GM18511 (cell line): ENCODE measurements at regions not wholly inside any gene's neighbourhood (a gene's known extent, or its start where the extent isn't known, plus 50 kb on each side); places are given as distances from the start of the nearest gene placed in this dataset.

Experiments used
- ATAC-seq: cut with Tn5 transposase; IDR thresholded peaks from one replicate; pipeline ENCODE4 v1.9.1; 2021; ENCODE audit warnings: mild to moderate bottlenecking, moderate library complexity; ENCODE audit not compliant: unreplicated experiment

DNA sequence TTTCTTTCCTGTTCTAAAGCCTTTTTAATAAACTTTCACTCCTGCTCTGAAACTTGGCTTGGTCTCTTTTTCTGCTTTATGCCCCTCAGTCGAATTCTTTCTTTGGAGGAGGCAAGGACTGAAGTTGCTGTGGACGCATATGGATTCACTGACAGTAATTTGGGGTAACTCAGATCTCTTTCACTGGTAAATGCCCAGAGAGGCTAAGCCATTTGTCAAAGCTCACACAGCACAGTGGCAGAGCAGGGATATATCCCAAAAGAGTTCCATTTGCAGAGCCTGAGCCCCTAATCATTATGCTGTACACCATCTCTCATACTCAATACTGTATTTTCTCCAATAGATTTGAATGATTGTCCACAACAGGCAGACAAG is 72.3 kb upstream of the GALNT15 start:
- ATAC-seq, result no peak

DNA sequence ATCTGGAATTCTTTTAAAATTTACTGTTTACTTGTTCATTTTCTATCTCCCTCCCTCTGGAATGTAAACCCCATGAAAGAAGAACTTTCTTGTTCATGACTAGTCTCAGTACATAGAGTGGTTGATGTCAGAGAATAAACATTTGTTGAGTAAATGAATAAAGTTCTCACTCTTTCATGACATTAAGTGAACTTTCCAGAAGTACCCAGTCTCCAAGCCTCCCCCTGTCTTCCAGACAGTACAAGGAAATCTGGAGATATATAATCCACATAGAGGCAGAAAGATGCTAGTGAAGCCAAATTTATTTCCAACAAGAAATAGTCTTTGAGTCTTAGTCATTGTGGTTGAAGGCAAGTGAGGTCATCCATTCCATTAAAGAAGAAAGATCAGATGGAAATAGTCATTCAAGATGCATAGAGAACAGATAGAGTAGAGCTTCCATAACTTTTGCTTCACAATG is 71.5 kb upstream of the GALNT15 start:
- ATAC-seq, result no peak

DNA sequence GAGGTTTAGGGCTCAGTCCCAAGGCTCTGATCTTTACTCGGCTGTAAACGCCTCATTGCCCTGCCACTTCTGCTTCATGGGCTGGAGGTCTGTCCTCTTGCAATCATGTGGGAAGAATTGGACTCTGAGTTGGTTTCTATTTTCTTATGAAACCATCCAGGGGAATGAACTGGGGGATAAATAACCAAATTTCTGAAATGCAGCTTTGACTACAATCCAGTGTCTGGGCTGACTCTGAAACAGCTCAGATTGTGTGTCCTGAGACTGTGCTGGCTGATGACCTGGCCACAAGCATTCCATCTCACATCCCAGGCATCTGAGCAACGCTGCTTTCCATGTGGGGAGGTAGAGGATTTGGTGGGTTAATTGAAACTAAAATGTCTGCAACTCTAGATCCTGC is 71.0 kb upstream of the GALNT15 start:
- ATAC-seq, result no peak

DNA sequence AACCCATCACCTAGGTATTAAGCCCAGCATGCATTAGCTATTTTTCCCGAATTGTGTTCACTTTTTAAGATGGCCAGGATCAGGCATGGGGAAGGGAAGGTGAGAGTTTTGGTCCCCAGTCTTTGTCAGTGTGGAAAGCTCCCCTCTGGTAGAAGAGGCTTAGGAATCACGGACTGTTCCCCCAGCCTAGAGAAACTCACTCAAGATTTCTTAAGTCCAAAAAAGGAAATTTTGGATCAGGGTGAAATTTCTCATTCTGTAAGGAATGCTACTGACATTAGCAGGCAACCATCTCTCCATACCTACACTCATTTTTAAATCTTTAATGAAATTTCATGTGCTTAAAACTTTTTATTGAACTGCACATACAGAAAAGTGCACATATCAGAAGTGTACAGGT is 70.3 kb upstream of the GALNT15 start:
- no peak for ATAC-seq

DNA sequence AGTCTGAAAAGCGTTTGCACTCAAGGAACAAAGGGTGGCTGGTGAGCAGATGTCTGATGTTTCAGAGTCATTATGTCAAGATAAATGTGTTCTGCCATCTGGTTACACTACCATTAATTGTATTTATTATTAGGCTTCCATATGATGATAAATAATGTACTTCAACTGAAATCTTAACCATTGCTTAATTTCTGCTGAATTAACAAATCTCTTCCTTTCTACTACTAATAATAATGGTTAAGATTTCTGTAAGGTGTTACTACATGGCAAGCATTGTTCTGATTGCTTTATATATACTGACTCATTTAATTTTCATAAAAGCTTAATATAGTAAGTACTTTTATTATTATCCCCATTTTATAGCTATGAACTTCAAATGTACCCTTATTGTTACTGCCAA is 68.4 kb upstream of the GALNT15 start:
- ATAC-seq, result no peak

DNA sequence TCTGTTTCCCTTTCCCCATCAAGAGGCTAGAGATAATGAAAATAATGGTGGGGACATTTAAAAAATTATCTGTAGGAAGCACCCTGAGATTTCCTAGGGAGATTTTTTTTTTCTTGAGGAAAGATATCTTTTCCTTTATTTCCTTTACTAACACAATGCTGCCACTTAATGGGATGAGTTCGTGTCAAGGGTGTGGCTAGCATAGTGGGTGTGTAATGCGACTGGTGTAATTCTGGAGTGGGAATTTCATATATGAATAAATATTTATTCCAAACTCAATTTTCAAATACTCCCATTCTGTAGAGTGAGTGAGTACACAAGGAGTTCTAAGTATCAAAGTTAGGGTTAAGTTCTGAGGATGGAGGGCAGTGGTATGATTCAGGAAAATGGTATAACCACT is 66.1 kb upstream of the GALNT15 start:
- ATAC-seq, result no peak

DNA sequence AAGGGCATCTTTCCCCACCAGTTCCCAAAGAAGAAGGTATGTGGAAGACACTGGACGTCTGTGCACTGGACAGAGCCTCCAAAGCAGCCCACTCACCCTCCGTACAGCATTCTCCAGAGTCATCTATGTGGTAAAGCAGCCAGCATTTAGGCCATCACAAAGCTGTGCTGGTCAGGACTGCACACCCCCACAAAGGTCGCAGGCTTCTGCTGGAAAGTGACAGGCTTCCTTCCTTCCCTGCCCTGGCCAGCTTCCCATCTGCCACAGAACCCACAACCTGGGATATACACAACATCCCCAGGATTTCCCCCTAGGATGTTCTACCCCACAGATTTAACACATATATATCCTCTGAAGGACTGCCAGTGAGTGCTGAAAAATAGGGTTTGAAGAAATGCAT is 64.6 kb upstream of the GALNT15 start:
- no peak for ATAC-seq

DNA sequence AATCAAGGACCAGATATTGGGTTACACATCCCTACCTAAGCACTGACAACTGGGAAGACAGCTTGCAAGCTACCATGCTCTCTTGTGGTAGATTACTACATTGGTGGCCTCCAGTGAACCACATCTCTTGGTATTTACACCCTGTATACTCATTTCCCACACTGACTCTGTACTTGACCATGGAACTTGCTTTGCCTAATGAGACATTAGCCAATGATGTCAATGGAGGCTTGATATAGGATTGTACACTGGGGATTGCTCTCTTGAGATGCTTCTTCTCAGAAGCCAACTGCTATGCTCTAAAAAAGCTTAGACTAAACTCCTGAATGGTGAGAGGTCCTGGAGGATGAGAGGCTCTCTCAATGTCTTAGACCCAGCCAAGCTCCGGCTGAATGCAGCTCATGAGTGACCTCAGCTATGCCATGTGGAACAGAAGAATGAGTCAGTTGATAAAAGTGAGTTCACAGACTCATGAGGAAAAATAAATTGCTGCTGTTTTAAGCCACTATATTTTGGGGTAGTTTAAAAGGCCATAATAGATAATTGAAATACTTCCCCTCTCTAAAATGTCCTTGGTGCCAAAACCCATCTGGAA is 61.5 kb upstream of the GALNT15 start:
- ATAC-seq, result no peak

DNA sequence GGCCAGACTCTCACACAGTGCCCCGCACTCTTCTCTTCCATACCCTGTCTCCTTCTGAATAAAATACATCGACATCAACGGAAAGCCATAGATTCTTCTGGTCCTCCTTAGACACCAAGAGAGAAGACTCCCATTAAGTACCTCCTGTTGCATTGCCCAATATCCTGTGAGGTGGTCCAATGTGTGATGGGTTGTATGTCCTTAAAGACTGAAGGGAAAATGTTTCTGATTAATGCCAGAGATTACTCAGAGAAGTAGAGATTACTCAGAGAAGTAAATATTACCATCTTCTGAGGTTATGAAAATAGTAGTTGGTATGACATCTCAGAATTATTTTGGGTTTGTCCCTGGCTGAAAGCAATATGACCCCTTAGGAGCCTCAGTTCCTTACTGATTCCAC is 60.8 kb upstream of the GALNT15 start:
- ATAC-seq, result no peak

DNA sequence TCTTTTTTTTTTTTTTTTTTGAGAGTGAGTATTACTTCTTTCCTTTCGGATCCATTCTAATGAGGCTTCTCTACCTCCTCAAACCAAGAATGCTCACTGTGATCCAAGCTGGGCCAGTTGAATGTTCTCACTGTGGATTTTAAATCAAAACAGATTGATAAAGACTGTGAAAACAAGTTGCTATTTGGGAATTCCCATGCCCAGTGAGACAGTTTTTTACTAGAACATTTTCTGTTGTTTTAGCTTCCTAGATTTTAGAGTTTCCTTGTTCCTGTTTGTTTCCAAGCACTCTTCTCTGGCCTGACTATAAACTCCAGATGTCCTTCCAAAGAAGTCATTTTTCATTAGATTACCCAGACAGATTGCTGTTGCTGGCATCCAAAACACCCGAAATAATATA is 60.1 kb upstream of the GALNT15 start:
- ATAC-seq, result no peak

DNA sequence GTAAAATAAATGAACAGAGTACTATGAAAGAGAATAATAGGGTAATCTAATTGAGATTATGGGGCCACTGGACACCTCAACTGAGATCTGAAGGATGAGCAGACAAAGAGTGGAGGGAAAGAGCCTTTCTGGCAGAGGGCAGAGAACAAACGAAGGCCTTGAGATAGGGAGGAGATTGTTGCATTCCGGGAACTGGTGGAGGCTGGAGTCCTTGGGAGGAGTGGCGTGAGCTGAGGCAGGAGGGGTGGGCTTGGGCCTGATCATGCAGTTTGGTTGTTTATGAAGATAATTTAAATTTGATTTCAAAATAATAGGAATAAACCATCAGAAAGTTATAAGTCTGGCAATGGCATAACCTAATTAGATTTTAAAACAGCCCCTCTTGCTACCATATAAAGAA is 59.5 kb upstream of the GALNT15 start:
- ATAC-seq, result no peak

DNA sequence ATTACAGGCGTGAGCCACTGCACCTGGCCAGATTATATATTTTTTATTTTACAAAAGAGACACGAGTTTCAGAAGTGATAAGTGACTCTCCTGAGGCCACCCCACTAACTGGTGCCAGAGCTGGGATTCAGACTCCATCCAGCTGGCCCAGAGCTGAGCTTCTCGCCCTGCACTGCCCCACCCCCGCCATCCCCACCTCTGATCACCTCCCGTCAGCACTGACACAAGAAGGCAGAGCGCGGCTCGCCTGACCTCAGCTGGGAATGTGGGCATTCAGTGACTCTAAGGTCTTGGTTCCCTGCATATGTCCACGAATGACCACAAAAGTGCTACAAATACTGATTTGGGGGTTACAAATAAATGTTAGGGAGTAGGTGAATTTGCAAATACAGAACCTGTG is 56.1 kb upstream of the GALNT15 start:
- no peak for ATAC-seq

DNA sequence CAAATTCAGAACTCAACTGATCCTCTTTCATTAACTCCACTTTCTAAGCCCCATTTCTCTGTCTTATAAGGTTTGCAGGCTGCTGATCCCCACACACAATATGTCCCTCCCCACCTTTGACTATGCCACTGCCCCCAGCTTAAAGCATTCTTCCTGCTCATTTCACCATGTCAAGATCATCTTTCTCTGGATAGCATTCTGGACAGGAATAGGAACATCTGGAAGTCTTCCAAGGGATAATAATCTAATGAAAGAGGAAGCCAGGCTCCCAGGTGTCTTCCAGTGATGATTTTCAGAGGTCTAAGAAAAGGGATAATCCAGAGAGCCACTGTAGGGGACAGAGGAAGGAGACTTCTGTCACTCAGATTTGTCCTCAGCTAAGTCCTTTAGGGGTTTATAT is 54.6 kb upstream of the GALNT15 start:
- no peak for ATAC-seq

DNA sequence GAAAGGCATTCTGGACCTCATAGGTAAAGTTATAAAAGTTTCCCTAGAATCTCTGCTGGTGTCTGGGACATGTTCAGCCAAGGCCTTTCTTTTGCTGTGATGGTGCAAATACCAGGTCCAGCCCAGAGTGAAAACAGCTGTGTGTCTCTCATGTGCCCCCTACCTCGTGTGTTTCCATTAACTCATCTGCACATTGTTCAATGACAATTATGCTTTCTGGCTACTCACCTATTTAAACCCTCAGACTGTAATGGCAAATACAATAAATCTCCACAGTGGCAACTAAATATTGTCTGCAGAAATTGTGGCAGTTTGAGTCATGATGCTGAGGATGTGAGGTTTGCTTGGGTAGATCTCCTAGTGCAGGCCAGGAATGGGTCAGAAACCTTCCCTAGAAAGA is 53.1 kb upstream of the GALNT15 start:
- no peak for ATAC-seq

DNA sequence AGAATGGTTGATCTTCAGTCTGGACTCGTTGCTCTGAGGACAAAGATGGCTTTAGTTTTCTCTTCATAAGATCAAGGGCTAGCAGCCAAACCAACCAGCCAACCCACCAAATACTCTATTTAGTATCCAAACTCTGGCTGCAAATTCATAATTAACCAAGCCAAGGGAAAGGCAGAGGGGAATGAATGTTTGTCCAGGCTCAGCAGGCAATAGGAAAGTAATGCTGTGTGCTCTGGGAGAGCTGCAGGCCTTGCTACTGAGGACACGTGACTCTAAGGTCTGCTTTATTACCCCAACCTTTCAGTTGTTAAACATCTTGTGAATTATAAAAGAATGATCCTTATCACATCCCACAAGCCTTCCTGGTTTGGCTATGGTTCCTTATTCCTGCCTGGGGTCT is 52.3 kb upstream of the GALNT15 start:
- ATAC-seq, result no peak

DNA sequence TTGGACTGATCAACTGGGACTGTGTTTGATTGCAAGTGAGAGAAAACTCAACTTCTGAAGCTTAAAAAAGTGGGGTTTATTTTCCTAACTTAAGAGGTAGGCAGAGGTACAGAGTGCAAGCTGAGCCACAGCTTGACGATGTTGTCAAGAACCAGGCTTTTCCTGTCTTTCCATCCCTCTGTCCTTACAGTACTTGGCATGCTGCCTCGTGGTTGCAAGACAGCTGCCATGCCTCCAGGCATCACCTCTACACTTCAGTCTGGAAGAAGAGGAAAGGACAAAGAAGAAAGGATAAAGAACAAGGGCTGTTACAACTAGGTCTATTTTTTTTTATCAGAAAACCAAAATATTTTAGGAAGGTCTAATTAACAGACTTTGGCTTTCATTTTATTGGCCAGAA is 51.8 kb upstream of the GALNT15 start:
- ATAC-seq, result no peak

DNA sequence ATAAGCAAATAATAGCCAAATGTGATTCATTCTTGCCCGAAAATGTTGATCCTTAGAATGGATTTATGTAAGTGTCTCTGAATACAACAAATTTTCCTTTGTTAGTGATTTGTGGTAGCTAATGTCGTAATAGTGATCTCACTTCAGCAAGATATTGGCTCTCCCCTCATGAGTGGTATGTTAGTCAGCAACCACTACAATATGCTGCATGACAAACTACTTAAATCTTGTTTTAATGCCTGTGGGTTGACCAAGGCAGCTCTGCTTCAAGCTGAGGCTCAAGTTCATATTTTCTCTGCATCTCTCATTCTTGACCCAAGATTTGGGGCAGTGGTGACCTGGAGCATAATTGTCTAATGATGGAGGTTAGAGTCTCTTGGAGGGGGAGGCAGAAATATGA is 49.8 kb upstream of the GALNT15 start:
- no peak for ATAC-seq
